Esophagus mucosa (tissue), 1 donor: ENCODE measurements at regions not wholly inside any gene's neighbourhood (a gene's known extent, or its start where the extent isn't known, plus 50 kb on each side); places are given as distances from the start of the nearest gene placed in this dataset.
"Not testable (repeated sequence)": the region's sequence is repeated elsewhere in the genome, so short reads cannot be mapped to it uniquely, and the experiment has no call there.

Source experiments
- ATAC-seq: fragments of 200-7000 bp; cut with Tn5 transposase; one replicate; pipeline ENCODE4 v1.9.1; 2020
- donor health status: DM: yes; HTN: yes; CAD: no.

DNA sequence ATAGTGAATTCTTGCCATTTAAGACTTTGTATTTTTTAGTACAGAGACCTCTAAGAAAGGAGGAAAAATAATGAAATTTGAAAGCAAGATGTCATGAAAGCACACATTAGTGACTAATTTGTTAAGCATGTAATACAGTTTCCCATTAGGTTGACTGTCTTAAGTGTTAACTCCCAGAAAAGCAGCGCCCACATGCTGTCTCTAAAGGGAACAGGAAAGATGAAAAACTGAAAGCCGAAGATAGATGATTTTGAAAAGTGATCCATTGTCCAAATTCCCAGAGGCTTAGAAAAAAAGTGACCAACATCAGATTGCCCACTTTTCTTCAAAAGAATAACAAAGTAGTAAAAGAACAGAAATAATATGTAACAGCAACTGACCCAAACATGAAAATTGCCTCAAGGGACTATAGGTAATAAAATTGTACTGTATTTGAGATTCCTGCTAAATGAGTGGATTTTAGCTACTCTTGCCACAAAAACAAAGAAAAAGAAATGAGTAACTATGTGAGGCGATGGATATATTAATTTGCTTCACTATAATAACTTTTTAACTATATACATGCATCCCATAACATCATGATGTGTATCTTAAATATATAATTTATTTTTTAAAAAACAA lies 83.2 kb upstream of the OGFRL1 start:
- no peak for ATAC-seq

DNA sequence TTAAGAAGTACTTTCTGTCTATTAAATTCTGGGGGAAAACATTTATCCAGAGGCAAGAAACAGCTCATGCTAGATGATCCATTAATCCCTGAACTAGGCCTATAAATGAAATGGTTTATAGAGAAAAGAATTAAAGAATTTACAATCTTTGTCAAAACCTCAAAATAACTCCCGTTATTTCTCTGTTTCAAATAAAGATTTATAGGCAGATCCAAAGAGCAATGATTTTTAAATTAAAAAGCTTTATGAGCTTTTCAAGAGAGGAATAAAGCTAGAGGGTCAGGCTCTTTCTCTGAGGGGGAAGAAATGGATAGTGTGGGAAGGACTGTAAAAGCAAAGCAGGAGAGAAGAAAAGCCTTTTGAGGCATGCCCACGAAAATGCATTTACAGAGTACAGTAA lies 82.5 kb upstream of the OGFRL1 start:
- ATAC-seq, result no peak

DNA sequence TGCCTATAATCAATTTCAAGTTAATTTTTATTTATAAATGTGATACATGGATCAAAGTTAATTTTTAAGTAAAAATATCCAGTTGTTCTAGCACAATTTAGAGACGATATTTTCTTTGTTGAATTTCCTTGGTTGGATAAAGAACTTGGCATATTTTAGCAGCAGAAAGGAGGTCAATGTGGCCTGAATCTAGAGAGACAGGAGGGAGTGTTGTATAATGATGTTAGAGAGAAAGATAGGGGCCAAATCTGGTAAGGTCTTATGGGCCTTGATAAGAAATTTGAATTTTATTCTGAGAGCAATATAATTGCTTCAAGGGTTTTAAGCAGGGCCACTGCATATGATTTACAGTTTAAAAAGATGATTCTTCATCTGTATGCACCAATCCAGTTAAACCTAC lies 79.4 kb upstream of the OGFRL1 start:
- no peak for ATAC-seq

- ATAC-seq, result no peak
These were observed 79.0 kb upstream of the OGFRL1 start for GRCh38 chr6:71209626-71210025.

DNA sequence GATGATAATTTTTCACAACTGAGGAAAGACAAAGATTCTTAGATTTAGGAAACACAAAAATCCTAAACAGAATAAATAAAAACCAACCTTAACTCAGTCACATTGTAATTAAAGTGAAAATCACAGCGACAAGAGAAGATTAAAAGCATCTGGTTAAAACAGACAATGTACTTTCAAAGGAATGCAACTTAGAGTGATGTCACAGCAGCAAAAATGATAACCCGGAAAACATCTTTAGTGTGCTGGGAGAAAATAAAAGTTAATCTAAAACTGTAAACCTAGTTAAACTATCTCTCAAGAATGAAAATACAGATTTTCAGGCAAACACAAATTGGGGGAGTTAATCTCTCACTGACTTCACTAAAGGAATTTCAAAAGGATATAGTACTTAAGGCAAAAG lies 76.8 kb upstream of the OGFRL1 start:
- no peak for ATAC-seq

DNA sequence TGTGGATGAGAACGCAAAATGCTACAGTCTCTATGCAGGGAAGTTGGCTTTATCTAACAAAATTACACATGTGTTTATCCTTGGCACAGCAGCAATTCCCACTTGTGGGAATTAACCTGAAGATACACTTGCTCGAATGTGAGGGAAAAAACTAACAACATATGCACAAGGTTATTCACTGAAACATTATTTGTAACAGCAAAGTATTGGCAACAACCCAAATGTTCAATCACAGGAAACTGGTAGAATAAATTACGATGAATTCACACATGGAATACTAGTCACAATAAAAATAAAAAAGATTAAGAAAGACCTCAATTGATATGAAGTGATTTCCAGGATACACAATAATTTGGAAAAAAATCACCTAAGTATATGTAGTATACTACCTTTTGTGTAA lies 68.1 kb upstream of the OGFRL1 start:
- no peak for ATAC-seq

GRCh38 chr6:71222671-71223070 lies 65.9 kb upstream of the OGFRL1 start:
- ATAC-seq, result no peak

GRCh38 chr6:71224011-71224410 lies 64.6 kb upstream of the OGFRL1 start:
- no peak for ATAC-seq

DNA sequence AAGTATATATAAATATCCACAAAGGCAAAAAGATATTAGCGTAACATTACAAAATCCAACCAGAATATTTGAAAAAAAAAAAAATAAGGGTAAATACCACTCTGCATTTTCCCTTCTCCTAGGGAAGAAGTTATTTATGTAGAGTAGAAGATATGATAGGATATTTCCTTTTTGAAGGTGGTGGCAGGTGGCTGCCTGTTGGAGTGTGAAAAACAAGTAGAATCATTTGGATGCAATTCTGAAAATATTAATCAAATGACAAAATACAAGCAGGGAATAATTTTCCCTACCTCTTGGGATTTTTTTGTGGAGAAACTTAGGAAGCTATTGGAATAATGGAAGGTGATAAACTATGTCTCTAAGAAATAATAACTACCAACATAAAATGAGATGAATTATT lies 62.5 kb upstream of the OGFRL1 start:
- no peak for ATAC-seq

GRCh38 chr6:71228461-71229041 lies 60.1 kb upstream of the OGFRL1 start:
- ATAC-seq, result no peak

DNA sequence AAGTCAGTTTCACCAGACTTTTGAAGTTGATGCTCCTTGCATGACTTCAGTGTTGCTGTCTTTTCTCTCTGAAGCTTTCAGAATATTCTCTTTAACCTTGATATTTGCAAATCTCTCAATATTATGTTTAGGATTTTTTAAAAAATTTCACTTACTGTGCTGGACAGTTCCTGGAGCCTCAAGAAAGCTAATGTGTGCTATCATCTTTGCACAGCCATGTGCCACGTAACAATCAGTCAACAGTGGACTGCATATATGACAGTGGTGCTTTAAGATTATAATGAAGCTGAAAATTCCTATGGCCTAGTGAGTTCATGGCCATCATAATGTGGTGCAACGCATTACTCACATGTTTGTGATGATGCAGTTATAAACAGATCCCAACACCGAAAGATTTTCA lies 59.1 kb upstream of the OGFRL1 start:
- no peak for ATAC-seq

DNA sequence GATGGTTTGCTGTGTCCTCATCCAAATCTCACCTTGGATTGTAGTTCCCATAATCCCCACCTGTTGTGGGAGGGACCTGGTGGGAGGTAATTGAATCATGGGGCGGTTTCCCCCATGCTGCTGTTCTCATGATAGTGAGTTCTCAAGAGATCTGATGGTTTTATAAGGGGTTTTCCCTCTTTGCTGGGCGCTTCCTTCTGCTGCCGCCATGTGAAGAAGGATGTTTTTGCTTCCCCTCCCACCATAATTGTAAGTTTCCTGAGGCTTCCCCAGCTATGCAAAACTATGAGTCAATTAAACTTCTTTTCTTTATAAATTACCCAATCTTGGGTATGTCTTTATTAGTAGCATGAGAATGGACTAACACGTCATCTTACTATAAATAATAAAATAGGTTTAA lies 55.7 kb upstream of the OGFRL1 start:
- ATAC-seq, result not testable (repeated sequence)

DNA sequence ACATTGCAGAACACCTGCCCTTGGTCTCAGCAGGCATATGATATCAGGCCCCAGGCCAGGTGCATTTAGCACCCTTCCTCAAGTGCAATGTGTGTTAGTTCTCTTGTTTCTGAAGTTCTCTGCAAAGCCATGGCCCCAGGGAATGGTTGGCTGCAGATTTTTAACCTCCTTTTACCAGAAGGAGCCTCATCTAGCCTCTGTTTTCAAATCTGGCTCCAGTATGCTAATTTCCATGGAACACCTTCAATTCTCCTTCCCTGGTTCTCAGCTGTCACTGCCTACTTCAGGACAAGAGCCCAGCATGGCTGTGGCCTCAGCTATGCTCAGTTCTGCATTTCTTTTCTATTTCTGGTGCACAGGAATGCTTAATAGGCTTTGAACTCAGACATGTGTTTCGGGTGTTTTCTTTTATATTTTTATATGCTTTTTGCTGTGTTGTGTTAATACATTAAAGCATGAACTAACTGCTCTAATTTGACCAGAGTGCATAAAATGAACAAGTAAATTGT lies 51.6 kb upstream of the OGFRL1 start:
- no peak for ATAC-seq

- no peak for ATAC-seq
These were observed 50.3 kb upstream of the OGFRL1 start for GRCh38 chr6:71238351-71238750.
